Panc1 (cell line): ENCODE measurements at regions not wholly inside any gene's neighbourhood (a gene's known extent, or its start where the extent isn't known, plus 50 kb on each side); places are given as distances from the start of the nearest gene placed in this dataset.

ENCODE experiments used
- ATAC-seq: fragments of 200-7000 bp; cut with Tn5 transposase; 2 replicates; pipeline ENCODE4 v1.9.1; 2020; ENCODE audit warnings: mild to moderate bottlenecking, moderate library complexity
- BruUV-seq: library from RNA; stranded (reverse); fragments of 400-500 nt; replicated peaks from 2 replicates; lab custom pipeline; 2021; lab: Mats Ljungman, UMichigan
- CTCF ChIA-PET: fragments of 300-600 bp; sonication (Branson Sonifier 250); formaldehyde crosslinking; loops from one replicate; lab custom pipeline; 2022; ENCODE audit warnings: antibody characterized with exemption; lab: Charles Lee
- POLR2A ChIA-PET: fragments of 300-600 bp; sonication (Branson Sonifier 250); formaldehyde crosslinking; loops from one replicate; lab custom pipeline; 2022; ENCODE audit warnings: antibody characterized with exemption; lab: Charles Lee
- DNase-seq: peaks from one replicate; pipeline ENCODE4 v3.0.0-alpha.2; 2010; ENCODE audit warnings: low read depth, low spot score
- H3K27ac ChIP-seq: 2 replicates; pipeline ENCODE4 v1.5.1; 2011; ENCODE audit warnings: mild to moderate bottlenecking, low read length, inconsistent platforms
- H3K27me3 ChIP-seq: fragments of 200-500 bp; sonication (Bioruptor generic); 2 replicates; pipeline ENCODE4 v1.6.0; 2014; ENCODE audit warnings: low read length, inconsistent platforms; ENCODE audit not compliant: control insufficient read depth, insufficient read depth
- H3K36me3 ChIP-seq: fragments of 200-500 bp; sonication (Bioruptor generic); 2 replicates; pipeline ENCODE4 v1.5.1; 2014; ENCODE audit warnings: inconsistent platforms, mild to moderate bottlenecking, low read length, moderate library complexity; ENCODE audit not compliant: control insufficient read depth, insufficient read depth
- H3K4me1 ChIP-seq: 2 replicates; pipeline ENCODE4 v1.5.1; 2011; ENCODE audit warnings: inconsistent platforms, mild to moderate bottlenecking, low read length, moderate library complexity; ENCODE audit not compliant: control insufficient read depth, insufficient read depth
- H3K4me3 ChIP-seq, 2 experiments: 2 replicates each; pipeline ENCODE4 v1.5.1; 2011 to 2012; ENCODE audit warnings: low read depth in 2 of 2, low read length in 2 of 2, mild to moderate bottlenecking in 2 of 2, inconsistent platforms in 1 of 2, moderate library complexity in 1 of 2
- H3K9me3 ChIP-seq: fragments of 200-500 bp; sonication (Bioruptor generic); 2 replicates; pipeline ENCODE4 v1.5.1; 2014; ENCODE audit warnings: low read depth, mild to moderate bottlenecking, inconsistent platforms, low read length, moderate library complexity; ENCODE audit not compliant: control insufficient read depth, insufficient read depth
- POLR2AphosphoS5 ChIP-seq: IDR thresholded peaks from 2 replicates; pipeline ENCODE4 v1.6.1; 2012; ENCODE audit warnings: mild to moderate bottlenecking, low read depth, low read length, moderate library complexity
- SIN3A ChIP-seq: IDR thresholded peaks from 2 replicates; pipeline ENCODE4 v1.6.1; 2012; ENCODE audit warnings: low read depth, mild to moderate bottlenecking, low read length, moderate library complexity, borderline replicate concordance; ENCODE audit not compliant: insufficient read depth
- TCF7L2 ChIP-seq: IDR thresholded peaks from 2 replicates; pipeline ENCODE4 v1.6.1; 2011; ENCODE audit warnings: mild to moderate bottlenecking, low read depth, low read length, inconsistent platforms
- in situ Hi-C: cut with HindIII; loops from 2 replicates; pipeline ENCODE4 v1.10.0; 2016; ENCODE audit warnings: low sequenced_read_pairs, low pct_unique_long_range_greater_than_20kb
- intact Hi-C: fragments of 100-400 bp; cut with micrococcal nuclease; formaldehyde crosslinking; loops from one replicate; pipeline ENCODE4 v1.10.0; 2022; ENCODE audit not compliant: unreplicated experiment
- TF ChIP-seq, protein P1 (sequence below), 2 experiments: IDR thresholded peaks; 2 replicates each; pipeline ENCODE4 v1.6.1; 2011 to 2012; ENCODE audit warnings: low read depth in 2 of 2, control low read depth in 1 of 2, low read length in 1 of 2, mild to moderate bottlenecking in 1 of 2, moderate library complexity in 1 of 2; ENCODE audit not compliant: insufficient read depth in 1 of 2
- TF ChIP-seq, protein P2 (sequence below): fragments of 450-650 bp; IDR thresholded peaks from 2 replicates; pipeline ENCODE4 v1.5.1; 2017; ENCODE audit warnings: mild to moderate bottlenecking

DNA sequence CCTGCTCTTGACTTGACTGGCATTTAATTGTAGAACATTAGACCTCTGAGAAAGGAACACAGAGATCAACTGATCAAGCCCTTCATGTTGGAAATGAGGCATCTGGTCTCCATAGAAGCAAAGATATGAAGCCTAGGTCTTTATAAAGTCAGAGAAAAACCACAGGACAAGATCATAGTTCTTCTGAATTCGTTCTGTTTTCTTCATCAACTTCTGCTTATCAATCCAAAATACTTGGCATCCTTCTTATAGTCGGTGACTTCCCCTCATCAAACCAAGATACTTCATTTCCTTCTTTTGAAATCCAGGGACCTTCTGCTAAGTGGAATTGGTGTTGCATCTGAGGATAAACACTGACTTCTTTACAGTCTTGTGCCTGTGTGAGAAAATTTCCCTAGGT, 77.1 kb upstream of the PRKCQ start:
- intact Hi-C loops (no loop called here), in situ Hi-C loops (no loop called here)
- POLR2A ChIA-PET: no interaction called here
- H3K36me3 ChIP-seq: no peaks in the 10 kb centered on the region
- ATAC-seq (no peak), DNase-seq (no peak)
- CTCF ChIA-PET: no interaction called here
- H3K4me1 ChIP-seq: no peaks in the 10 kb centered on the region
- H3K4me3 ChIP-seq: no peak overlapping the region
- TF ChIP-seq, protein P1, sequence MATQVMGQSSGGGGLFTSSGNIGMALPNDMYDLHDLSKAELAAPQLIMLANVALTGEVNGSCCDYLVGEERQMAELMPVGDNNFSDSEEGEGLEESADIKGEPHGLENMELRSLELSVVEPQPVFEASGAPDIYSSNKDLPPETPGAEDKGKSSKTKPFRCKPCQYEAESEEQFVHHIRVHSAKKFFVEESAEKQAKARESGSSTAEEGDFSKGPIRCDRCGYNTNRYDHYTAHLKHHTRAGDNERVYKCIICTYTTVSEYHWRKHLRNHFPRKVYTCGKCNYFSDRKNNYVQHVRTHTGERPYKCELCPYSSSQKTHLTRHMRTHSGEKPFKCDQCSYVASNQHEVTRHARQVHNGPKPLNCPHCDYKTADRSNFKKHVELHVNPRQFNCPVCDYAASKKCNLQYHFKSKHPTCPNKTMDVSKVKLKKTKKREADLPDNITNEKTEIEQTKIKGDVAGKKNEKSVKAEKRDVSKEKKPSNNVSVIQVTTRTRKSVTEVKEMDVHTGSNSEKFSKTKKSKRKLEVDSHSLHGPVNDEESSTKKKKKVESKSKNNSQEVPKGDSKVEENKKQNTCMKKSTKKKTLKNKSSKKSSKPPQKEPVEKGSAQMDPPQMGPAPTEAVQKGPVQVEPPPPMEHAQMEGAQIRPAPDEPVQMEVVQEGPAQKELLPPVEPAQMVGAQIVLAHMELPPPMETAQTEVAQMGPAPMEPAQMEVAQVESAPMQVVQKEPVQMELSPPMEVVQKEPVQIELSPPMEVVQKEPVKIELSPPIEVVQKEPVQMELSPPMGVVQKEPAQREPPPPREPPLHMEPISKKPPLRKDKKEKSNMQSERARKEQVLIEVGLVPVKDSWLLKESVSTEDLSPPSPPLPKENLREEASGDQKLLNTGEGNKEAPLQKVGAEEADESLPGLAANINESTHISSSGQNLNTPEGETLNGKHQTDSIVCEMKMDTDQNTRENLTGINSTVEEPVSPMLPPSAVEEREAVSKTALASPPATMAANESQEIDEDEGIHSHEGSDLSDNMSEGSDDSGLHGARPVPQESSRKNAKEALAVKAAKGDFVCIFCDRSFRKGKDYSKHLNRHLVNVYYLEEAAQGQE (IDR thresholded peaks at IDR 0.05; ENCODE audit: insufficient read depth in 1 of 2, low read depth in 2 of 2, low read length in 1 of 2): no peak
- TF ChIP-seq, protein P2, sequence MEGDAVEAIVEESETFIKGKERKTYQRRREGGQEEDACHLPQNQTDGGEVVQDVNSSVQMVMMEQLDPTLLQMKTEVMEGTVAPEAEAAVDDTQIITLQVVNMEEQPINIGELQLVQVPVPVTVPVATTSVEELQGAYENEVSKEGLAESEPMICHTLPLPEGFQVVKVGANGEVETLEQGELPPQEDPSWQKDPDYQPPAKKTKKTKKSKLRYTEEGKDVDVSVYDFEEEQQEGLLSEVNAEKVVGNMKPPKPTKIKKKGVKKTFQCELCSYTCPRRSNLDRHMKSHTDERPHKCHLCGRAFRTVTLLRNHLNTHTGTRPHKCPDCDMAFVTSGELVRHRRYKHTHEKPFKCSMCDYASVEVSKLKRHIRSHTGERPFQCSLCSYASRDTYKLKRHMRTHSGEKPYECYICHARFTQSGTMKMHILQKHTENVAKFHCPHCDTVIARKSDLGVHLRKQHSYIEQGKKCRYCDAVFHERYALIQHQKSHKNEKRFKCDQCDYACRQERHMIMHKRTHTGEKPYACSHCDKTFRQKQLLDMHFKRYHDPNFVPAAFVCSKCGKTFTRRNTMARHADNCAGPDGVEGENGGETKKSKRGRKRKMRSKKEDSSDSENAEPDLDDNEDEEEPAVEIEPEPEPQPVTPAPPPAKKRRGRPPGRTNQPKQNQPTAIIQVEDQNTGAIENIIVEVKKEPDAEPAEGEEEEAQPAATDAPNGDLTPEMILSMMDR: no peak
- TF ChIP-seq POLR2AphosphoS5 (no peak), SIN3A (no peak)
- no peak overlapping the region for H3K27ac ChIP-seq
- no TSS peak for BruUV-seq
- H3K9me3 ChIP-seq: no peaks in the 10 kb centered on the region
- no peaks in the 10 kb centered on the region for H3K27me3 ChIP-seq

DNA sequence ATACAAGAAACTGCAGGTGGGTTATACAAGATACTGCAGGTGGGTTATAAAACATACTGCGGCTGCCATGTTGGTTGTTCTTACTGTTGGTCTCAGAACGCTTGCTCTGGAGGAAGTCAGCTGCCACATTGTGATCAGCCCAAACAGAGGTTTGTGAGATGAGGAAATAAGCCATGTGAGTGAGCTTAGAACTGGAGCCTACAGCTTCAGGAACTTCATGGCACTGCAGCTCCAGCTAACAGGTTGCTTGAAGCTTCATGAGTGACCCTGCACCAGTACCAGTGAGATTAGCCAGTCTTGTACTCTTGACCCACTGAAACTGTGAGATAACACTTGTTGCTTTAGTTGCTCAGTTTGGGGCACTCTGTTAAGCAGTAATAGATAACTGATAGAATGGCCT, 74.5 kb upstream of the PRKCQ start:
- ChIA-PET CTCF (no interaction called here), POLR2A (no interaction called here)
- intact Hi-C loops (no loop called here), in situ Hi-C loops (no loop called here)
- Histone ChIP-seq H3K27ac (no peak overlapping the region), H3K4me1 (no peaks in the 10 kb centered on the region), H3K36me3 (no peaks in the 10 kb centered on the region), H3K4me3 (no peak overlapping the region), H3K27me3 (no peaks in the 10 kb centered on the region), H3K9me3 (no peaks in the 10 kb centered on the region)
- no TSS peak for BruUV-seq
- no peak for DNase-seq
- no peak for ATAC-seq
- TF ChIP-seq, protein P2: no peak
- TF ChIP-seq, protein P1 (IDR thresholded peaks at IDR 0.05; ENCODE audit: insufficient read depth in 1 of 2, low read depth in 2 of 2, low read length in 1 of 2): no peak
- TF ChIP-seq SIN3A (no peak), TCF7L2 (no peak), POLR2AphosphoS5 (no peak)
